HG03521 (cell line): ENCODE measurements at regions not wholly inside any gene's neighbourhood (a gene's known extent, or its start where the extent isn't known, plus 50 kb on each side); places are given as distances from the start of the nearest gene placed in this dataset.
"Not testable (repeated sequence)": the region's sequence is repeated elsewhere in the genome, so short reads cannot be mapped to it uniquely, and the experiment has no call there.

ENCODE experiments used
- ATAC-seq: cut with Tn5 transposase; IDR thresholded peaks from one replicate; pipeline ENCODE4 v1.9.1; 2021; ENCODE audit warnings: mild to moderate bottlenecking, moderate library complexity; ENCODE audit not compliant: unreplicated experiment

DNA sequence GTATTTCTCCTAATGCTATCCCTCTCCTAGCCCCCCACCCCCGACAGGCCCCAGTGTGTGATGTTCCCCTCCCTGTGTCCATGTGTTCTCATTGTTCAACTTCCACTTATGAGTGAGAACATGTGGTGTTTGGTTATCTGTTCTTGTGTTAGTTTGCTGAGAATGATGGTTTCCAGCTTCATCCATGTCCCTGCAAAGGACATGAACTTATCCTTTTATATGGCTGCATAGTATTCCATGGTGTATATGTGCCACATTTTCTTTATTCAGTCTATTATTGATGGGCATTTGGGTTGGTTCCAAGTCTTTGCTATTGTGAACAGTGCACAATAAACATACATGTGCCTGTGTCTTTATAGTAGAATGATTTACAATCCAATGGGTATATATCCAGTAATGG lies 362.0 kb upstream of the GYPC start:
- not testable (repeated sequence) for ATAC-seq

DNA sequence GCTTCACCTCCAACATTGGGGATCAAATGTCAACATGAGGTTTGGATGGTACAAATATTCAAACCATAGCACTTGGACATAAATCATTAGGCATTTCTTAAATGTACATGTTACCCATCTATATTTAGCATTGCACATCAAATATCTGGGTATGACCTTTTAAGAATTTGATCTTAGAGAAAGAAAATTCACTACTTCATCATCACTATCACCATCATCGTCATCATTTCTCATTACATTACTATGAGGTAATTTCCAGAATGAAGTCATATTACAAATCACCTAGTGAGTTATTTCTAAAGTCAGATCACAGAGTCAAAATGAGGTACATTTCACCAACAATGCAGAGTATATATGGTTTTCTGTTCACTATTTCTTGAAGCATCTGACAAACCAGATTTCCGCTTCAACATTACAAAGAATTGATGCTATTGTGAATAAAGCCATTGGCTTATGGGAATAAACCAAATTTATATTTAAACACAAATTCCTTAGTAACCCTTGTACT lies 356.4 kb upstream of the GYPC start:
- ATAC-seq: no peak

DNA sequence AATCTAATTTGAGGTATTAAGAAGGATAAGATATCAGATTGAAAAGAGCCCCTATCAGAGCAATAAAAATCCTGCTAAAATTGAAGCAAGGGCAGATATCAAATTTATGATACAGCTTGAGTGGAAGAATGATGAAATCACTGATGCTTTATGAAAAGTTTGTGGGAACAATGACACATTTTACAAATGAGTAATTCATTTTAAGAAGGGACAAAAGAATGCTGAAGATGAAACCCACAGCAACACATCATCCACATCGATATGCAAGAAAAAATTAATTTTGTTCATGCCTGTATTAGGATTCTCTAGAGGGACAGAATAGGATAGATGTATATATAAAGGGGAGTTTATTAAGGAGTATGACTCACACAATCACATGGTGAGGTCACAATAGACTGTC lies 355.6 kb upstream of the GYPC start:
- ATAC-seq: no peak

DNA sequence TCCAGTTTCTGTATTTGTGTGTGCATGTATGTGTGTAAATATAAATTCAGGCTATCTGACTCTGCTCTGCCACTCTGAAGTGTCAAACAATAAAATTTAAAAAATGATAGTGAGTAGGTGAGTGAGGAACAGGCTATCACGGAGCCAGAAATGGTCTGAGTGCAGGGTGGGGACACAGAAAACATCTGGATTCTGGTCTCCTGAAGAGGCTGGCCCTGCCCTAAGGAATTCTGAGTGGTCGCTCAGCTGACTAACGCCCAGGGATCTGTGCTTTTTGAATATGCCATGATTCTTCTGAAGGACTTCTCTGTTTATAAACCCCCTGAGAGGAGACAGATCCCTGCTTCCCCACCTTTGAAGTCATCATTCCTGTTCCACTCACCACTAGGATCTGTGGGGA lies 353.9 kb upstream of the GYPC start:
- ATAC-seq: no peak

DNA sequence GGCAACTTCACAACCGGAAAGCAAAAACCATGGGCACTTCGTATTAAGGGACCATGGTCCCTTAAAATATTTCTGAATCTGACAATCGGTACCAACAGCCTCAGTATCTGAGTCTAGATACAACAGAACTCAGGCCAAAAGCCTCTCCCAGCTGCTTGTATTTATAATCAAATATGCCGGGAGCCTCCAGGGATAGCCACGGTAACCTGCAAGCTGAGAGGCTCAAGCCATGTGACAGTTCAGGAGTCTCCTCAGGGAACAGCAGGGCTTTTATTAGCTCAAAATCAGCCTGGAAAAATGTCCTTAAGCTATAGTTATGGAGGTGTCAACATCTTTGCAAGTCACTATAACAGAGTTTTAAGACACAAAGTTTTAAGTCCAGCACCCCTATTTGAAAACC lies 352.8 kb upstream of the GYPC start:
- no peak for ATAC-seq

DNA sequence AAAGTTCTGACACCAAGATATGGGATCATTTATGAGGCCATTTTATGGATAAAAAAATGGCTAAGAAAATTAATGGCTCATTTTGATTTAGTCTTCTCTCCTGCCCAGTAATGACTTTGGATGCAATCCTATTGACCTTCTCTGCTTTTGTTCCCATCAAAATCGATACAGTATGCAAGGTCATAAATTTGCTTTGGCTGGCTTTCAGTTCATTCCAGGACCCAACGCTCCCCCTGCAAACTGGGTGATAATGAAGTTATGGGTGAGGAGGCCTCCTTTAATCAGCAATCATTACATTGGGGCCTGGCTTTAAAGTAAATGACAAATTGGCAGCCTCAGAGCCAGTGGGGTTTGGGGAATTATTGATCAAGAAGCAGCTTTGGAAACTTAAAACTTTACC lies 351.8 kb upstream of the GYPC start:
- ATAC-seq: no peak

DNA sequence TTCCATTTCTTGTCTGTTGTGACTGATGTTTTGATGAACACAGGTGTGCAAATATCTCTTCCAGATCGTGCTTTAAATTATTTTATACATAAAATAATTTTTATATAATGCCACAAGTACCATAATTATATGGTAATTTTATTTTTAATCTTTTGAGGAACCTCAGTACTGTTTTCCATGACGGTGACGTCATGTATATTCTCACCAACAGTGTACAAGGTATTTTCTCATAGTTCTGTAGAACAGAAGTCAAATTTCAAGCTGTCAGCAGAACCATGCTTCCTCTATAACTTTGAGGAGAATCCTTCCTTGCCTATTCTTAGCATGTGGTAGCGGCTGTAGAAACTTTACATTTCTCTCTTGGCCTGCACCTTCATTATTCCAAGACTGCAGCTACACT lies 349.4 kb upstream of the GYPC start:
- ATAC-seq: no peak

DNA sequence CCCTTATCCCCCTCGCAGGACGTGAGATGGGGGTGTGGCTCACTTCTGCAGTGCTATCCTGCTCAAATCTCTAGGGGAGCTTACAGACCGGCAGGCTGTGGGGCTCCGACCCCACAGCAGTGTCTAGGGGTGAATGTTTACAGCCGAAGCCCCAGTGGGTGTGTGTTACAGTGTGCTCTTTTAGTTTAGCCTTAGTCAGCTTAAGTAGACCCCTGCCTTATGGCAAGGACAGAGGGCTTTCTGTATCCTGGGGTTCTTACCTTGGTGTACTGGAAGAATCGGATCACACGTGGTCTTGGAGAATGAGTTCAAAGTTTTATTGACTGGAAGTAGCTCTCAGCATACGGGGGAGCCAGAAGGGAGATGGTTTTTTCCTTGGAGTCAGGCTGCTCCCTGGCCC lies 348.2 kb upstream of the GYPC start:
- no peak for ATAC-seq

DNA sequence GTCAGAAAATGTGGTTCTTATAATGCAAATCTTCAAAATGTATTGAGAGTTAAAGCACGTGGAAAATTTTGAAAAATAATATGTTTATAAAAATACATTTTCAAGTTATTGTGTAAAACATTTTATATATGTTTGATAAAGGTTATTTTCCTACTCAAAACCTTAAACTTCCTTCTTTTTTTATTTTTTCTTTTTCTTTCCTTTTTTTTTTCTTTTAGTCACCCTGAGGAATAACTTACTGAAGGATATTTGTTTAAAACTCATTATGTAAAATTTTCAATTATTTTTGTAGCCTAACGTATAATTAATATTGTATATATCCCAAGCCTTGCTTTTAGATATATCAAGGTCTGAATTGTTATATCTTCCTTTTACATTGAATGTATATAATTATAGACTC lies 346.8 kb upstream of the GYPC start:
- ATAC-seq: no peak

DNA sequence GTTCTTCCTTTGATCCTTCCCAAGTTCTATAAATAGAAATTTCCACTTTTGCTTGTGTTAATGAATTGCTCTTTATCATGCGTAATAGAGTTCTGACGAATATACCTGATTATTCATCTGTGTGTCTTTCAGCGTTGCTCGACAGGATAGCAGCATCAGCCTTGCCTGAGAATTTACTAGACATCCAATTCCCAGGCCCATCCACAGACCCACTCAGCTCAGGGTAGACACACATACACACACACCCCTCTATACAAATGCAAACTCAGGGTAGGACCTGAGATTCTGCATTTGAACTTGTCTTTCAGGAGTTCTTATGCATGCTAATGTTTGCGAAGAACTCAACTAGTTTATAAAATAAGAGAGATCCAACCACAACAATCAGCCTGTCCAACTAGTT lies 343.4 kb upstream of the GYPC start:
- ATAC-seq: no peak

DNA sequence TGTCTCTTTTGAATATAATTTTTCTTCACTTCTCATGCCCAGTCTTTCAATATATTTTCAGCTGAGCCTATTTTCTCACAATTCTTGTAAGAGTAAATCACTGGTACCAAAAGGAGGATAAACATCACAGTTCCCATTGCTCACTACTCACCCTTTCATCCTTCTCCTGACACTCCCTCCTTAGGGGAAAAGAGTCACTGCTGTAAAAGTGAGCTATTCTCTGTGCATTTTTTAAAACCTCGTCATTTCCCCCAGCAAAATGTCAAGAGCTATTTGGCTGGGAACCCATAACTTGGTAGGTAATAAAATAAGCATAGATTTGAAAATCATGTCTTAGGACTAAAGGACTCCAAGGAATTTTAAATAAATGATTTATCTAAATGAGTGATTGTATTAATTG lies 340.1 kb upstream of the GYPC start:
- ATAC-seq: no peak

DNA sequence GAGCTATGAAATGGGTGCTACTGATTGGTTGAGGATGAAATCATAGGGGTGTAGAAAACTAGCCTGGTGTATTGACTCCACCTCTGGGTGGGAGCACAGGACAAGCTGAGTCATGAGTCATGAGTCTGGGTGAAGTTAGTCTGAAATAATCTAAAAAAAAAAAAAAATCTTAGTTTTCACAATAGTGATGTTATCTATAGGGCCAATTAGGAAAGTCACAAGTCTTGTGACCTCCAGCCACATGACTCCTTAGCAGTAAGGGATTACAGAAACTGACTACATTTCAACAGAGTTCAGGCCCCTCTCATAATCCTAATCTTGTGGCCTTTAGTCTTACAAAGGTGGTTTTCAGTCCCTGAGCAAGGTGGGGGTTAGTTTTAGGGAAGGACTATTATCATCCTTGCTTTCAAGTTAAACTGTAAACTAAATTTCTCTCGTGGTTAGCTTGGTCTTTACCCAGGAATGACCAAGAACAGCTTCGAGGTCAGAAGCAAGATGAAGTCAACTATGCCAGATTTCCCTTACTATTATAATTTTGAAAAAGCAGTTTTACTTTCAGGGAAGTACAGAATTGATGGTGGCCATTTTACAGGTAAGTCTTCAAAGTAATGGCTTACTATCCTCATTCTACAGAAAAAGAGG lies 338.0 kb upstream of the GYPC start:
- ATAC-seq: no peak

DNA sequence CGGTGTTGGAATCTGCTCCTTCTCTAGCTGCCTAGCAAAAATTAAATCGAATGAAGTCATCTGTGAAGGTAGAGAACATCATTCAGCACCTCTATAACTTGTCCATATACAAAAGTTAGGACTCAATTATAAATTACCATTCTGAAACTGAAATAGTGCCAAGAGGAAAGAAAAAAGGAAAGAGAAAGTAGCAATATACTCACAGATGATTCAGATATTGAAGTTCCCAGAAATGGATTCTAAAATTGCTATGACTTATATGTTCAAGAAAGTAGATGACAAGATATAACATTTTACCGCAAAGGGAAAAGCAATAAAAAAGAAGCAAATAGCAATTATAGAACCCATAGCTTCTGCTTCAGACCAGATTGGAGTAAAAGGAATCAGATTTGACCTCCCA lies 333.6 kb upstream of the GYPC start:
- no peak for ATAC-seq

DNA sequence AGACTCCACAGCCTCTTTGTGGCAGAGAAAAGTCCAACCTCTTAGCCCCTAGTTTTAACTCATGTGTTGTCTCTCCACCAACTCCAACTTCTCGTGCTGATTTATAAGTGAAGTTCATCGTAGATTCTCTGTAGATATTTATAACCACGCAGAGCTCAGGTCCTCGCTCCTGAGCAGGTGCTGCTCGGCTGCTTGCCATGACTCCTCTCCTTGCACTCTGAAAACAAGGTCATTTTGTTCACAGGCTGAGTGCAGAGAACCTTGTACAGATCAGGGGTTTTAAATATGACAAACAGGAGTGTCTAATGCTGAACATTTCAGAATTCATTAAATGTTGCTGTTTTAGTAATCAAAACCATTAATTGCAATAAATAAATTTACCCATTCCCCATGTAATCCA lies 330.8 kb upstream of the GYPC start:
- no peak for ATAC-seq

DNA sequence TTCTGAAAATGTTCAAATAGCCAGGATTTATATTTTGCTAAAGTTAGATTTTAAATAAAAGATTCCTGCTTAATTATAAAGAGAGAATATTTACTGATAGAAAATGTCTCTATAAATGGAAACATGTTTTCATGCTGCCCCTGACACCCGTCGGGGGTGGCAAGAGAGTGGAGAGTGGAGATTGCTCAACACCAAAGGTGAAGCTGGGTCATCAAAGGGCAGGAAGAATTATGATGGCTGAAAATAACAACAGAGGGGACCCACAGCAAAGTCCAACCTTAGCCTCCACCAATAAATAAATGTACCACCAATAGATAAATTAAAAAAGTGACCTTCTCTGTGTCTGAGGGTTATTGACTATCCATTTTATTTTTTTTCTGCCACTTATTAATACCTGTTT lies 326.8 kb upstream of the GYPC start:
- no peak for ATAC-seq

DNA sequence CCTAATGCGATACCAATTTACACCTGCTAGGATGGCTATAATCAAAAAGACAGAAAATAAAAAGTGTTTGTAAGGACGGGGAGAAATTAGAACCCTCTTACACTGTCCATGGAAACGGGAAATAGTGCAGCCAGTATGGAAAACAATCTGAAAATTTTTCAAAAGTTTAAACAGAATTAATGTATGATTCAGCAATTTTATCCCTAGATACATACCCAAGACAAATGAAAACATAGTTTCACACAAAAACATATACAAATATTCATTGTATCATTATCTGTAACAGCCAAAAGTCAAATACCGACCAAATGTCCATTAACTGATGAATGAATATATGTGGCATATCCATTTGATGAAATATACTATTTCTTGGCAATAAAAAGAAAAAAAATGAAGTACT lies 313.5 kb upstream of the GYPC start:
- ATAC-seq: no peak

DNA sequence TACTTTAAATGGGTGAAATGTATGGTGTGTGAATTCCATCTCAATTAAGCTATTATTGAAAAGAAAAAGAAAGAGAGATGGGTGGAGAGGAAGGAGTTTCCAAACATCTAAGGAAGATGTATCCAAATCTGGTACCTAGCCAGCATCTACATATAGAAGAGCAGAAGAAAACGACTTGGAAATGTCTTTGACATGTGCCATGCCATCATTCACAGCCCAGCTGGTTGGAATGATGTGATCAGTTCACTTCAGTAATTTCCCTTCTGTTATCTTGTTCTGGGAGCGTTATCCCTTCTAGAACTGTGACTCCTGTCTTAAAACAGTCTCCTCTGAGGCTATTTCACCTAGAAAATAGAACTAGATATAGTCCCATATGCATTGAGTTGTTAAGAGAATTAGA lies 312.8 kb upstream of the GYPC start:
- no peak for ATAC-seq

DNA sequence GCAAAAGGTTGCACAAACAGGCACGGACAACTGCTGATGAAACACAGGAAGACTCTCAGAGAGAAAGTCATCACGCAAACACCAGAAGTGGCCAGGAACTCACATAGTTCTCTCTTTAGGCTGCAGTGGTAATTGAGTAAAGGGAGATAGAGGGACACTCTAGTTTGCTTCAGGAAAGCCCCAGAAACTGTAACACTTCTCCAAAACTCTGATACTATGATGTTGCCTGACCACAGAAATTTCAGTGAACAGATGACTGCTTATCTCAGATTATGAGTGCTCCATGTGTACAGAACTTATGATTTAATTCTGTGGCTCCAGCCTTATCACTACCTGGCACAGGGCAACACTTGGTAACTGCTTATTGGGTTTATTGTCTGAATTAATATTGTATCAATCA lies 311.5 kb upstream of the GYPC start:
- no peak for ATAC-seq

DNA sequence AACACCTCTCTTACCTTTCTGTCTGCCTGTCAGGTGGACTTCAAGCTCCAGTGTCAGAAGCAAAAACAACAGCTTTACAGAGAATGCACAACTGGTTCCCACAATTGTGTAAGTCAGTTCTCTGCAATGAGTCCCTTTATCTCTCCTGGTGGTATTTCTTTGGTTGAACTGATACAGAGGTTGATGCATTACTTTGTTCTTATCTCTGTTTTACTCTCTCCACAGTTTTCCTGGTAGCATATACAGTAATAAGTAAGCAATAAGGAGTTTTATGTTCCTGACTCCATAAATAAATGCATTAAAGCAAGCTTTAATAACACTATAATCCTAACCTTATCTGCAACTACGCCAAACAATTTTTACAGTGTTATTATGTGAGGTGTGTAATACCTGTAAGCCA lies 310.3 kb upstream of the GYPC start:
- no peak for ATAC-seq

DNA sequence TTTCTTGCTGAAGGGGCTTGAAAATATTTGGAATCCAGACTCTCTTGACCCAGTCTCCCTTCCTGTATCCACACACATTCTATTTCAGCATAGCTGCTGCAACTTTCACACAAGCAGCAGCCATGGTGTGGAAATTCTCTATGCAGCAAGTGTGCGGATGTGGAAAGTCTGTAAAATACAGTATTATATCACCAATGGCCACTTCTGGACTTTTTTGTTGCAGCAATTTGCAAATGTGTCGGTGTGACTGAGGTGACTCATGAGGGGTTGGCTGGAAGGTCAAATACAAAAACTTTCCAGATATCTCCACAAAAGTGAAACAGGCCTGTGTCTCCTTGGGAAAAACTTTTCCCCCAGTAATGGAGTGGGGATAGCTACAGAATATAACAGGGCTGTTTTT lies 299.3 kb upstream of the GYPC start:
- no peak for ATAC-seq

DNA sequence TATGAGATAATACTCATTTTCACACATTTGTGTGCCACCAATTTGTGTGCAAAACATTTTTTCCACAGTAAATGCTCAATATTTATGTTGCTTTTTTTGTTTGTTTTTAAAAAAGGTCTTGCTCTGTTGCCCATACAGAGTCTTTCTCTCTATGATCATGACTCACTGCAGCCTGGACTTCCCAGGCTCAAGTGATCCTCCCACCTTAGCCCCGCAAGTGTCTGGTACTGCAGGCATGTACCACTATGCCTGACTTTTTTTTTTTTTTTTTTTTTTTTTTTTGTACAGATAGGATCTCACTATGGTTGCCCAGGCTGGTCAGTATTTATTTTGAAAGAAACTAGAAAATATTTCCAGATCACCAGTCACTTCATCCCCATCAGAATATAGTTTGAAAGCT lies 297.8 kb upstream of the GYPC start:
- no peak for ATAC-seq

DNA sequence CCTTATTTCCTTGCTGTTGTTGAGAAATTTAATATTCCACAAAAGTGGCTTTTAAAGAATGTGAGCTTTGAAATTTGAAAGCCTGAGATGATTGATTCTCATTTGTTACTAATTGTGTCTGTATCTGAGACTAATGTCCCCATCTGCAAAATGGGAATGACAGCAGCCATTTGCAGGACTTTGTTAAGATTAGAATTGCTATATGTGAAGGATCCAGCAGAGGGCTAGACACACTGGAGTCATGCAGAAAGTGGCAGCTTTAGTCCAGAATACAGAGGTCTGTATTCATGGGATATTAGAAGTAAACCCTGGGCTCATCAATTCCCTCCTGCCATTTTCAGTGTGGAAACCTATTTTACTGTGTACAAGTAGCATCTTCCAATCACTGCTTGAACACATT lies 296.5 kb upstream of the GYPC start:
- ATAC-seq: peak; percentile 80

DNA sequence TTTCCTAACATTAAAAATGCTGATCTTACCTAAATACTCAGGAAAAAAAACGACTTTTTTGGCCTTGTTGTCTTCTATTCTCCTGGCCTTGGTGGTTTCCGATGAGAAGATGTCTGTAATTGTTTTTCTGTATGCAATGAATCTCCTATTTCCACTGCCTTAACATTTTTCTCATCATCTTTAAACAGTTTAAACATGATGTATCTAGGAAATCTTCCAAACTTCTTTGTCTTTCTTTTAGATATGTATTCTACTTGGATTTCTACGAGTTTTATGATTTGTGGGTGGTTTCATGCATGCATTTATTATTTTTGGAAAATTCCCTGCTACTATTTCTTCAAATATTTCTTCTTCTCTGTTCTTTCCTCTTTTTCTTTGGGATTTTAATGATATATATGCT lies 288.6 kb upstream of the GYPC start:
- ATAC-seq: no peak

DNA sequence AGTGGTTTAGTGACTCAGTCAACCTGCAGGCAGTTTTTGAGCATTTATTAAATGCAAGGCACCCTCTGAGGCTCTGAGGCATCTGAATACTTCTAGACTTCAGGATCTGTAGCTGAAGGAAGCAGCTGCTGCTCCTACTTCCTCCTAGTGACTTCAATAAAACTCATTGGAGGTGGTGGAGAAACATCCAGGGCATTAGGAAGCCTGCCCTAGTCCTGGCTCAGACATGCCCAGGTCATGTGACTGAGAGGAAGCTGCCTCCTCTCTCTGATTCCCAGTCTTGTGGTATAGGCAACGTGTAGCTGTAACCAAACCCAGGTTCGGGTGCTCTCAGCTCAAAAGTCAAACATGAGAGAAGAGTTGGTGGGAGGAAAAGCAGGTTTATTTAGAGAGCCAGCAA lies 287.2 kb upstream of the GYPC start:
- no peak for ATAC-seq
